ENCODE measurements at regions not wholly inside any gene's neighbourhood (a gene's known extent, or its start where the extent isn't known, plus 50 kb on each side); places are given as distances from the start of the nearest gene placed in this dataset.

- no peak for TF ChIP-seq CTCF (IDR thresholded peaks at IDR 0.05; ENCODE audit: low read depth, low read length)
- Histone ChIP-seq H3K4me1 (ENCODE audit: low read depth) (peaks cover 13% of the 10 kb centered on the region), H3K27me3 (peaks cover 24% of the 10 kb centered on the region), H3K4me3 (no peak overlapping the region), H3K27ac (no peak overlapping the region), H3K36me3 (no peaks in the 10 kb centered on the region), H3K9me3 (ENCODE audit: low read depth) (no peaks in the 10 kb centered on the region)
- no peak for DNase-seq (ENCODE audit: low read depth in 1 of 2, low spot score in 1 of 2)
Measured at GRCh38 chr2:204250692-204251091, 294.6 kb upstream of the PARD3B start.

GRCh38 chr2:204251158-204251997, 293.9 kb upstream of the PARD3B start:
- Histone ChIP-seq H3K9me3 (ENCODE audit: low read depth) (no peaks in the 10 kb centered on the region), H3K36me3 (no peaks in the 10 kb centered on the region), H3K4me3 (no peak overlapping the region), H3K4me1 (ENCODE audit: low read depth) (peaks cover 17% of the 10 kb centered on the region), H3K27me3 (peaks cover 24% of the 10 kb centered on the region), H3K27ac (no peak overlapping the region)
- DNase-seq (ENCODE audit: low read depth in 1 of 2, low spot score in 1 of 2) = no peak
- no peak for TF ChIP-seq CTCF (IDR thresholded peaks at IDR 0.05; ENCODE audit: low read depth, low read length)

GRCh38 chr2:204251998-204252376, 293.3 kb upstream of the PARD3B start:
- H3K4me3 ChIP-seq = no peak overlapping the region
- DNase-seq (ENCODE audit: low read depth in 1 of 2, low spot score in 1 of 2) = no peak
- H3K36me3 ChIP-seq = no peaks in the 10 kb centered on the region
- H3K9me3 ChIP-seq (ENCODE audit: low read depth) = no peaks in the 10 kb centered on the region
- H3K27ac ChIP-seq = no peak overlapping the region
- peaks cover 17% of the 10 kb centered on the region for H3K4me1 ChIP-seq (ENCODE audit: low read depth)
- TF ChIP-seq CTCF (IDR thresholded peaks at IDR 0.05; ENCODE audit: low read depth, low read length) = no peak
- H3K27me3 ChIP-seq = peaks cover 24% of the 10 kb centered on the region

GRCh38 chr2:204255071-204255470, 290.2 kb upstream of the PARD3B start:
- peaks cover 43% of the 10 kb centered on the region for H3K27me3 ChIP-seq
- DNase-seq (ENCODE audit: low read depth in 1 of 2, low spot score in 1 of 2) = peak in 1 of 2 donors; percentile 49
- no peak for TF ChIP-seq CTCF (IDR thresholded peaks at IDR 0.05; ENCODE audit: low read depth, low read length)
- H3K4me3 ChIP-seq = no peak overlapping the region
- H3K36me3 ChIP-seq = no peaks in the 10 kb centered on the region
- H3K9me3 ChIP-seq (ENCODE audit: low read depth) = no peaks in the 10 kb centered on the region
- H3K4me1 ChIP-seq (ENCODE audit: low read depth) = peaks cover 17% of the 10 kb centered on the region
- no peak overlapping the region for H3K27ac ChIP-seq

- H3K4me3 ChIP-seq = no peak overlapping the region
- H3K36me3 ChIP-seq = no peaks in the 10 kb centered on the region
- DNase-seq (ENCODE audit: low read depth in 1 of 2, low spot score in 1 of 2) = peak in 1 of 2 donors; percentile 70
- no peak overlapping the region for H3K27ac ChIP-seq
- TF ChIP-seq CTCF (IDR thresholded peaks at IDR 0.05; ENCODE audit: low read depth, low read length) = no peak
- H3K4me1 ChIP-seq (ENCODE audit: low read depth) = peaks cover 17% of the 10 kb centered on the region
- H3K27me3 ChIP-seq = peaks cover 38% of the 10 kb centered on the region
- H3K9me3 ChIP-seq (ENCODE audit: low read depth) = no peaks in the 10 kb centered on the region
Measured at GRCh38 chr2:204255526-204255925, 289.7 kb upstream of the PARD3B start.
